ENCODE measurements at regions not wholly inside any gene's neighbourhood (a gene's known extent, or its start where the extent isn't known, plus 50 kb on each side); places are given as distances from the start of the nearest gene placed in this dataset.
A peak's percentile ranks its signal among the peaks of the same experiment; 100 is the strongest.

- TF ChIP-seq CTCF (IDR thresholded peaks at IDR 0.05) (peak in 1 of 3 experiments; percentile 39), POLR2A (IDR thresholded peaks at IDR 0.05) (no peak)
Measured at GRCh38 chr11:13152736-13153541, 124.7 kb upstream of the BMAL1 start.
